GM23248 (cell line): ENCODE measurements at regions not wholly inside any gene's neighbourhood (a gene's known extent, or its start where the extent isn't known, plus 50 kb on each side); places are given as distances from the start of the nearest gene placed in this dataset.

Source experiments
- DNase-seq: peaks from one replicate; pipeline ENCODE4 v3.0.0-alpha.2; 2015
- H2AFZ ChIP-seq: fragments of 200-600 bp; sonication (generic); 2 replicates; pipeline ENCODE4 v1.6.1; 2016; ENCODE audit warnings: antibody characterized with exemption
- H3F3A ChIP-seq: fragments of 200-600 bp; sonication (generic); 2 replicates; pipeline ENCODE4 v1.6.1; 2016; ENCODE audit warnings: mild to moderate bottlenecking, antibody characterized with exemption, mixed run types; ENCODE audit not compliant: insufficient read depth
- H3K27ac ChIP-seq: fragments of 200-600 bp; sonication (generic); 2 replicates; pipeline ENCODE4 v1.5.1; 2016; ENCODE audit warnings: mild to moderate bottlenecking
- H3K27me3 ChIP-seq: fragments of 200-600 bp; sonication (generic); replicated peaks from 2 replicates; pipeline ENCODE4 v1.6.1; 2016; ENCODE audit warnings: mild to moderate bottlenecking; ENCODE audit not compliant: insufficient read depth
- H3K36me3 ChIP-seq: fragments of 200-600 bp; sonication (generic); 2 replicates; pipeline ENCODE4 v1.6.1; 2016; ENCODE audit warnings: low read depth, mild to moderate bottlenecking
- H3K4me1 ChIP-seq: fragments of 200-600 bp; sonication (generic); 2 replicates; pipeline ENCODE4 v1.6.1; 2016; ENCODE audit warnings: mild to moderate bottlenecking; ENCODE audit not compliant: insufficient read depth
- H3K4me2 ChIP-seq: fragments of 200-600 bp; sonication (generic); one replicate; pipeline ENCODE4 v1.6.1; 2016; ENCODE audit warnings: mild to moderate bottlenecking; ENCODE audit not compliant: unreplicated experiment
- H3K4me3 ChIP-seq: fragments of 200-600 bp; sonication (generic); 2 replicates; pipeline ENCODE4 v1.5.1; 2016; ENCODE audit warnings: mild to moderate bottlenecking
- H3K79me2 ChIP-seq: fragments of 200-600 bp; sonication (generic); 2 replicates; pipeline ENCODE4 v1.6.1; 2016; ENCODE audit warnings: mild to moderate bottlenecking; ENCODE audit not compliant: insufficient read depth
- H3K9ac ChIP-seq: fragments of 200-600 bp; sonication (generic); 2 replicates; pipeline ENCODE4 v1.6.1; 2016; ENCODE audit warnings: mild to moderate bottlenecking
- H3K9me2 ChIP-seq: fragments of 200-600 bp; sonication (generic); 2 replicates; pipeline ENCODE4 v1.6.1; 2016; ENCODE audit warnings: mixed run types, mild to moderate bottlenecking, moderate library complexity; ENCODE audit not compliant: insufficient read depth
- H3K9me3 ChIP-seq: fragments of 200-600 bp; sonication (generic); one replicate; pipeline ENCODE4 v1.6.1; 2017; ENCODE audit warnings: low read depth
- H4K20me1 ChIP-seq: fragments of 200-600 bp; sonication (generic); 2 replicates; pipeline ENCODE4 v1.6.0; 2016; ENCODE audit not compliant: insufficient read depth
- EZH2 ChIP-seq: fragments of 200-600 bp; sonication (generic); IDR thresholded peaks from 2 replicates; pipeline ENCODE4 v1.6.1; 2018; ENCODE audit warnings: antibody characterized with exemption, mild to moderate bottlenecking; ENCODE audit not compliant: insufficient read depth, poor library complexity, severe bottlenecking
- EZH2phosphoT487 ChIP-seq: fragments of 200-600 bp; sonication (generic); IDR thresholded peaks from 2 replicates; pipeline ENCODE4 v1.6.1; 2018; ENCODE audit warnings: antibody characterized with exemption, moderate library complexity, mild to moderate bottlenecking, low read depth; ENCODE audit not compliant: insufficient read depth
- WGBS, 2 experiments: methylation state at CpG; one replicate each; pipeline ENCODE4 v1.1.6; 2015 to 2017; ENCODE audit warnings: low lambda C conversion rate in 2 of 2, low coverage in 1 of 2; ENCODE audit errors: missing lambda C conversion rate in 2 of 2; 5-methylcytosine and 5-hydroxymethylcytosine counted together
- in situ Hi-C: fragments of 300-500 bp; cut with MboI; formaldehyde crosslinking; loops from 2 replicates; pipeline ENCODE4 v1.15.0; 2020

GRCh38 chr1:113244112-113244820 lies 146.0 kb upstream of the MAGI3 start:
- Histone ChIP-seq H3K27me3 (peaks cover 7% of the 10 kb centered on the region; the same call in 1 of the 2 replicates), H3K4me3 (no peak overlapping the region), H3K4me2 (no peak overlapping the region), H2AFZ (no peak overlapping the region), H3K79me2 (no peaks in the 10 kb centered on the region), H3K9me2 (no peaks in the 10 kb centered on the region), H3F3A (no peaks in the 10 kb centered on the region), H3K9me3 (no peaks in the 10 kb centered on the region), H4K20me1 (no peaks in the 10 kb centered on the region), H3K4me1 (no peaks in the 10 kb centered on the region), H3K27ac (no peak overlapping the region), H3K9ac (no peak overlapping the region), H3K36me3 (no peaks in the 10 kb centered on the region)
- in situ Hi-C loops = no loop called here
- TF ChIP-seq EZH2phosphoT487 (no peak), EZH2 (no peak)
- WGBS, 2 experiments = 29 to 30% methylated on average over 4 of the region's 4 CpGs
- no peak for DNase-seq

GRCh38 chr1:113245252-113245651 lies 145.1 kb upstream of the MAGI3 start:
- Histone ChIP-seq H3K79me2 (no peaks in the 10 kb centered on the region), H3K27me3 (peaks cover 10% of the 10 kb centered on the region; the same call in 1 of the 2 replicates), H3K9me2 (no peaks in the 10 kb centered on the region), H3K4me3 (no peak overlapping the region), H3F3A (no peaks in the 10 kb centered on the region), H3K9me3 (no peaks in the 10 kb centered on the region), H3K36me3 (no peaks in the 10 kb centered on the region), H3K4me1 (no peaks in the 10 kb centered on the region), H4K20me1 (no peaks in the 10 kb centered on the region), H3K27ac (no peak overlapping the region), H3K9ac (no peak overlapping the region), H3K4me2 (no peak overlapping the region), H2AFZ (no peak overlapping the region)
- no peak for TF ChIP-seq EZH2
- no peak for TF ChIP-seq EZH2phosphoT487
- no peak for DNase-seq
- 60 to 73% methylated on average over 3 of the region's 3 CpGs for WGBS, 2 experiments
- in situ Hi-C loops = no loop called here

DNA sequence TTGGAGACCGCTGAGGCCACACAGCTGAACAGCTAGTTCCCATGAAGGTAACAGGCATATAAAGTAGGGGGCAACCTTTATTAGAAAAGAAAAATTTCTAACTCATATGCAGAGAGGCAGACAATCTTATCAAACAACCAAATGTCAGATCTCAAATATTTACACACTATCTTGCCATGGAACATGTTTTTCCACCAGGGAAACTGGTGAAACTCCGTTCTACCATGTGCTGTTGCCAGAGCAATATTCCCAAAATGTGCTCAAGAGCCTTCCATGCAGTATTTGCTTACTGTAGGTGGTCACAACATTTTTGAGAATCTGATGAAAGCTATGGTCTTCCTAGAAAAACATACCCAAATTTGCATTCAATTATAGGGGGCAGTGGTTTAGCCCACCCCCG lies 143.4 kb upstream of the MAGI3 start:
- TF ChIP-seq EZH2phosphoT487 (no peak), EZH2 (no peak)
- no peak overlapping the region for H3K4me3 ChIP-seq
- no peaks in the 10 kb centered on the region for H3K9me2 ChIP-seq
- H3K9me3 ChIP-seq = no peaks in the 10 kb centered on the region
- 24 to 38% methylated on average over 3 of the region's 3 CpGs for WGBS, 2 experiments
- H3K27me3 ChIP-seq = peaks cover 10% of the 10 kb centered on the region; the same call in 1 of the 2 replicates
- H4K20me1 ChIP-seq = no peaks in the 10 kb centered on the region
- no peaks in the 10 kb centered on the region for H3K4me1 ChIP-seq
- H2AFZ ChIP-seq = no peak overlapping the region
- in situ Hi-C loops = no loop called here
- no peaks in the 10 kb centered on the region for H3K36me3 ChIP-seq
- H3K9ac ChIP-seq = no peak overlapping the region
- DNase-seq = no peak
- H3K4me2 ChIP-seq = no peak overlapping the region
- no peaks in the 10 kb centered on the region for H3F3A ChIP-seq
- no peak overlapping the region for H3K27ac ChIP-seq
- no peaks in the 10 kb centered on the region for H3K79me2 ChIP-seq

DNA sequence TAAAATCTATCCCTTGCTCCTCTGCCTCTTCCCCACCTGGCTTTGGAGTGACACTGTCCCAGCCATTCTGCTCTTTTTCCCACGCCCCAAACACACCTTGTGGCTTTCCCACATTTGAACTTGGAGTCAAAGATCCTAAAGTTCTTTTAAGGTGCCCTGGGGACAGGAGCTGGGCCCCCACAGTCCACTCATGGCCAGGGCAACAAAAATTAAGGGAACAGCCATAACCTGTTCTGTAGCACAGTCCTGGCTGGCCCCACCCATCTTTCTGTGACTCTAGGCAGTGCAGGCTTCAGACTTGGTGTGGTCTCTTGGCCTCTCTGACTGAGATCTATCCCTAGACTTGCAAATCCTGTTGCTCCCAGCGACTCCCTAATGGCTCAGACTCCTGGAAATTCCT lies 143.0 kb upstream of the MAGI3 start:
- Histone ChIP-seq H3K27me3 (peaks cover 10% of the 10 kb centered on the region; the same call in 1 of the 2 replicates), H4K20me1 (no peaks in the 10 kb centered on the region), H2AFZ (no peak overlapping the region), H3K4me1 (no peaks in the 10 kb centered on the region), H3K9me3 (no peaks in the 10 kb centered on the region), H3K4me3 (no peak overlapping the region), H3F3A (no peaks in the 10 kb centered on the region), H3K4me2 (no peak overlapping the region), H3K36me3 (no peaks in the 10 kb centered on the region), H3K9me2 (no peaks in the 10 kb centered on the region), H3K79me2 (no peaks in the 10 kb centered on the region), H3K27ac (no peak overlapping the region), H3K9ac (no peak overlapping the region)
- 24 to 27% methylated on average over 2 of the region's 2 CpGs for WGBS, 2 experiments
- no peak for DNase-seq
- in situ Hi-C loops = no loop called here
- no peak for TF ChIP-seq EZH2
- TF ChIP-seq EZH2phosphoT487 = no peak
